Body of pancreas (tissue), 4 donors: ENCODE measurements at regions not wholly inside any gene's neighbourhood (a gene's known extent, or its start where the extent isn't known, plus 50 kb on each side); places are given as distances from the start of the nearest gene placed in this dataset.
A peak's percentile ranks its signal among the peaks of the same experiment; 100 is the strongest.

ENCODE experiments used
- ATAC-seq: fragments of 150-250 bp; one replicate; pipeline ENCODE4 v1.9.1; 2016
- DNase-seq, 4 donors: peaks; one replicate each; pipeline ENCODE4 v3.0.0-alpha.2; 2019
- H3K27ac ChIP-seq, 4 donors: fragments of 200-600 bp; sonication (generic); 1 replicate in 3 of 4; 2 replicates in 1 of 4; pipeline versions ENCODE4 v1.5.1 to v1.6.1; 2016 to 2019; ENCODE audit warnings: mild to moderate bottlenecking in 1 of 4, mixed read lengths in 1 of 4, moderate library complexity in 1 of 4
- H3K27me3 ChIP-seq, 2 donors: fragments of 200-600 bp; sonication (generic); one replicate each; pipeline ENCODE4 v1.6.0; 2016; ENCODE audit warnings: mild to moderate bottlenecking in 1 of 2
- H3K36me3 ChIP-seq, 2 donors: fragments of 200-600 bp; sonication (generic); replicated peaks in 1 of 2; 2 replicates each; pipeline ENCODE4 v1.5.1; 2016; ENCODE audit warnings: low read depth in 2 of 2; ENCODE audit not compliant: insufficient read depth in 1 of 2
- H3K4me1 ChIP-seq: fragments of 200-600 bp; sonication (generic); one replicate; pipeline ENCODE4 v1.6.0; 2016
- H3K4me3 ChIP-seq, 2 donors: fragments of 200-600 bp; sonication (generic); 1 replicate in 1 of 2; 2 replicates in 1 of 2; pipeline ENCODE4 v1.5.1; 2016 to 2019
- H3K9me3 ChIP-seq, 3 donors: fragments of 200-600 bp; sonication (generic); 1 replicate in 2 of 3; 2 replicates in 1 of 3; pipeline ENCODE4 v1.5.1; 2016
- POLR2A ChIP-seq, 3 donors: fragments of 450-650 bp; IDR thresholded peaks; one replicate each; pipeline ENCODE4 v1.6.1; 2016; ENCODE audit warnings: antibody characterized with exemption in 3 of 3, mild to moderate bottlenecking in 2 of 3
- WGBS, 2 donors: methylation state at CpG; one replicate each; pipeline ENCODE4 v1.1.5; 2017; 5-methylcytosine and 5-hydroxymethylcytosine counted together
- intact Hi-C: fragments of 100-400 bp; cut with DNase I; formaldehyde crosslinking; loops from one replicate; pipeline ENCODE4 v1.15.1; 2023
- TF ChIP-seq, protein P1 (sequence below), 7 experiments: fragments of 450-650 bp in 4 of 7; fragments of 200-600 bp in 3 of 7; sonication (generic) in 3 of 7; IDR thresholded peaks; one replicate each; pipeline ENCODE4 v1.5.1; 2016 to 2019; ENCODE audit warnings: antibody characterized with exemption in 7 of 7

- Histone ChIP-seq H3K27ac (no peak overlapping the region), H3K4me1 (no peaks in the 10 kb centered on the region), H3K27me3 (no peaks in the 10 kb centered on the region), H3K36me3 (peaks cover 0 to 9% of the 10 kb centered on the region in 2 donors), H3K4me3 (no peak overlapping the region), H3K9me3 (no peaks in the 10 kb centered on the region)
- DNase-seq (peak in 3 of 4 donors; percentile 2 to 7 (median 2)), ATAC-seq (no peak)
- TF ChIP-seq POLR2A (IDR thresholded peaks at IDR 0.05), result no peak
- TF ChIP-seq, protein P1, sequence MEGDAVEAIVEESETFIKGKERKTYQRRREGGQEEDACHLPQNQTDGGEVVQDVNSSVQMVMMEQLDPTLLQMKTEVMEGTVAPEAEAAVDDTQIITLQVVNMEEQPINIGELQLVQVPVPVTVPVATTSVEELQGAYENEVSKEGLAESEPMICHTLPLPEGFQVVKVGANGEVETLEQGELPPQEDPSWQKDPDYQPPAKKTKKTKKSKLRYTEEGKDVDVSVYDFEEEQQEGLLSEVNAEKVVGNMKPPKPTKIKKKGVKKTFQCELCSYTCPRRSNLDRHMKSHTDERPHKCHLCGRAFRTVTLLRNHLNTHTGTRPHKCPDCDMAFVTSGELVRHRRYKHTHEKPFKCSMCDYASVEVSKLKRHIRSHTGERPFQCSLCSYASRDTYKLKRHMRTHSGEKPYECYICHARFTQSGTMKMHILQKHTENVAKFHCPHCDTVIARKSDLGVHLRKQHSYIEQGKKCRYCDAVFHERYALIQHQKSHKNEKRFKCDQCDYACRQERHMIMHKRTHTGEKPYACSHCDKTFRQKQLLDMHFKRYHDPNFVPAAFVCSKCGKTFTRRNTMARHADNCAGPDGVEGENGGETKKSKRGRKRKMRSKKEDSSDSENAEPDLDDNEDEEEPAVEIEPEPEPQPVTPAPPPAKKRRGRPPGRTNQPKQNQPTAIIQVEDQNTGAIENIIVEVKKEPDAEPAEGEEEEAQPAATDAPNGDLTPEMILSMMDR (IDR thresholded peaks at IDR 0.05), result no peak
- 81 to 83% methylated on average over 9 of the region's 9 CpGs for WGBS, 2 donors
- intact Hi-C loops, result loop anchor here (5.0 kb wide), 1 partner anchor 162 kb away; no protein-coding TSS in a partner anchor
These were observed 353.3 kb downstream of the SEC14L1 start for GRCh38 chr17:77493901-77494663.

DNA sequence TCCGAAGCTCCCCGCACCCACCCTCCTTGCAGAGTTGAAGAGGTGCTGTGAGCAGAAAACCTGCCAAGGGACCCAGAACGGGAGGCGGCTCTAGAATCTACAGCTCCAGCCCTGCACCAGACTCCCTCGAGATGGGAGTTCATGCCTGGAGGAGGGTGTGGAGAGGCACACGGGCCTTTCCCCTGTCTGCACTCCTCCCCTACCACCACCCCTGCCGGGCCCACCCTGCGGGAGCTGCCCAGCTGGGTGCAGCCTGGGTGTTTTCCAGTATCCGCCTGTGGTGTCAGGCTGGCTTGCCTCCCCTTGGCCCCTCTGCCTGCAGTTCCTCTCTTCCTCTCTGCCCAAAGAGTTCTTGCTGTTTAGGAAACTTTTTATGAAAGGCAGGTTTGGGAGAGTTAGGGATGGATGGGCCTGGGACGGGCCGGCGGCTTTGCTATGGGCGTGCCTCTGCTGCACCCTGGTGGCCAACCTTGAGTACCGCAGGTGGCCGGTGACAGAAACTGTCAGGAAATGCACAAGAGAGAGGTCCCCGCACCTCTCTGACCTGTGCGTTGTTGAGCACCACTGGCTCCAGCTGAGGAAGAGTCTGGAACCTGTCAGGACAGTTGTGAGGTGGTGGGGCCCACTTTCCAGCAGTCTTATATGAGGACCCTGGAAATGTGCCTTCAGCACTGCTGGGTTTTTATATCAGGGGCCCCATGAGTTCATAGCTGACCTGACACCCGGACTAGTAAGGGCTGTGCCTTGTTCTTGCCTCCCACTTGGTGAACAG is 354.1 kb downstream of the SEC14L1 start:
- Histone ChIP-seq H3K4me3 (no peak overlapping the region), H3K36me3 (peaks cover 0 to 9% of the 10 kb centered on the region in 2 donors), H3K4me1 (no peaks in the 10 kb centered on the region), H3K27me3 (no peaks in the 10 kb centered on the region), H3K27ac (no peak overlapping the region), H3K9me3 (no peaks in the 10 kb centered on the region)
- peak; percentile 80 for ATAC-seq
- WGBS, 2 donors, result 39 to 40% methylated on average over 9 to 18 of the region's 18 CpGs
- intact Hi-C loops, result loop anchor here (5.0 kb wide), 1 partner anchor 163 kb away; no protein-coding TSS in a partner anchor
- TF ChIP-seq POLR2A (IDR thresholded peaks at IDR 0.05), result no peak
- TF ChIP-seq, protein P1 (IDR thresholded peaks at IDR 0.05), result peak; percentile 90 to 98 (median 96)
- DNase-seq, result peak; percentile 80 to 84 (median 82)

GRCh38 chr17:77495575-77495974 is 354.8 kb downstream of the SEC14L1 start:
- no peak overlapping the region for H3K27ac ChIP-seq
- 85 to 91% methylated on average over 8 to 10 of the region's 11 CpGs for WGBS, 2 donors
- no peaks in the 10 kb centered on the region for H3K9me3 ChIP-seq
- no peak overlapping the region for H3K4me3 ChIP-seq
- no peak for TF ChIP-seq POLR2A (IDR thresholded peaks at IDR 0.05)
- TF ChIP-seq, protein P1 (IDR thresholded peaks at IDR 0.05), result no peak
- DNase-seq (peak in 1 of 4 donors; percentile 4), ATAC-seq (no peak)
- H3K27me3 ChIP-seq, result no peaks in the 10 kb centered on the region
- H3K36me3 ChIP-seq, result peaks cover 0 to 5% of the 10 kb centered on the region in 2 donors
- intact Hi-C loops, result no loop called here
- H3K4me1 ChIP-seq, result no peaks in the 10 kb centered on the region

GRCh38 chr17:77496401-77496801 is 355.6 kb downstream of the SEC14L1 start:
- H3K9me3 ChIP-seq, result no peaks in the 10 kb centered on the region
- peaks cover 0 to 2% of the 10 kb centered on the region in 2 donors for H3K36me3 ChIP-seq
- WGBS, 2 donors, result 90 to 94% methylated on average over 10 to 12 of the region's 12 CpGs
- DNase-seq (peak in 1 of 4 donors; percentile 2), ATAC-seq (no peak)
- no peaks in the 10 kb centered on the region for H3K27me3 ChIP-seq
- no peaks in the 10 kb centered on the region for H3K4me1 ChIP-seq
- intact Hi-C loops, result no loop called here
- TF ChIP-seq, protein P1 (IDR thresholded peaks at IDR 0.05), result no peak
- no peak for TF ChIP-seq POLR2A (IDR thresholded peaks at IDR 0.05)
- no peak overlapping the region for H3K27ac ChIP-seq
- H3K4me3 ChIP-seq, result no peak overlapping the region
